Activated CD4-positive, alpha-beta memory T cell treated with anti-CD3 and anti-CD28 coated beads for 36 hours (primary cell): ENCODE measurements at regions not wholly inside any gene's neighbourhood (a gene's known extent, or its start where the extent isn't known, plus 50 kb on each side); places are given as distances from the start of the nearest gene placed in this dataset.
"Not testable (repeated sequence)": the region's sequence is repeated elsewhere in the genome, so short reads cannot be mapped to it uniquely, and the experiment has no call there.

Experiments used
- CTCF ChIA-PET: fragments of 350-600 bp; sonication (Branson Sonifier 250); formaldehyde crosslinking; loops from one replicate; lab custom pipeline; 2021; ENCODE audit warnings: antibody characterized with exemption, inconsistent platforms; lab: Charles Lee
- POLR2A ChIA-PET: fragments of 350-600 bp; sonication (Branson Sonifier 250); formaldehyde crosslinking; loops from one replicate; lab custom pipeline; 2021; ENCODE audit warnings: antibody characterized with exemption; lab: Charles Lee
- DNase-seq: peaks from one replicate; pipeline ENCODE4 v3.0.0-alpha.2; 2020
- H3K27ac Mint-ChIP-seq: one replicate; pipeline ENCODE4 v1.8.0; 2021; ENCODE audit warnings: mixed read lengths
- H3K27me3 Mint-ChIP-seq: one replicate; pipeline ENCODE4 v1.8.0; 2021; ENCODE audit warnings: mixed read lengths
- H3K36me3 Mint-ChIP-seq: one replicate; pipeline ENCODE4 v1.8.0; 2021; ENCODE audit warnings: mixed read lengths
- H3K4me1 Mint-ChIP-seq: one replicate; pipeline ENCODE4 v1.8.0; 2021; ENCODE audit warnings: low read depth, mixed read lengths
- H3K4me3 Mint-ChIP-seq: one replicate; pipeline ENCODE4 v1.8.0; 2021; ENCODE audit warnings: mild to moderate bottlenecking, mixed read lengths
- H3K9me3 Mint-ChIP-seq: one replicate; pipeline ENCODE4 v1.8.0; 2021; ENCODE audit warnings: mixed read lengths
- intact Hi-C: fragments of 100-400 bp; cut with micrococcal nuclease; formaldehyde crosslinking; loops from one replicate; pipeline ENCODE4 v1.15.1; 2023

DNA sequence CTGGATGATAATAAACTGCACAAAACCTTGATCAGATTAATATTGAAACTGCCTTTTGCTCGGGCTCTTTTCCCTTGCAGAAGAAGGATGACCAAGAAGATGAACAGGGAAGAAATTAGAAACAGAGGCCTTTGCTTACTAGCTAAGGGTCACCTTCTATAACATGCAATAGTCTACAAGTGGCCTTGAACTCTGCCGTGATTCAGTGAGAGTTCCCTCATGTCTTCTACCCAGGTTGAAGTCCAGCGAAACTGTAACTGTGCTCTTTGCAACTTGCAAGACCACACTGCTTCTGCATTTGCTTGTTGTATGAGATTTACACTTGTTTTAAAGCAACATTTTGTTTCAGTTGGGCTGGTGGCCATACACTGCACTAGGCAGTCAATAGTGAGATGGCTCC lies 108.4 kb downstream of the IGLL1 start:
- ChIA-PET POLR2A (no interaction called here), CTCF (no interaction called here)
- DNase-seq, result no peak
- no peaks in the 10 kb centered on the region for H3K27me3 Mint-ChIP-seq
- no peak overlapping the region for H3K4me3 Mint-ChIP-seq
- no peaks in the 10 kb centered on the region for H3K4me1 Mint-ChIP-seq
- intact Hi-C loops, result no loop called here
- H3K36me3 Mint-ChIP-seq, result no peaks in the 10 kb centered on the region
- H3K9me3 Mint-ChIP-seq, result no peaks in the 10 kb centered on the region
- H3K27ac Mint-ChIP-seq, result no peak overlapping the region

DNA sequence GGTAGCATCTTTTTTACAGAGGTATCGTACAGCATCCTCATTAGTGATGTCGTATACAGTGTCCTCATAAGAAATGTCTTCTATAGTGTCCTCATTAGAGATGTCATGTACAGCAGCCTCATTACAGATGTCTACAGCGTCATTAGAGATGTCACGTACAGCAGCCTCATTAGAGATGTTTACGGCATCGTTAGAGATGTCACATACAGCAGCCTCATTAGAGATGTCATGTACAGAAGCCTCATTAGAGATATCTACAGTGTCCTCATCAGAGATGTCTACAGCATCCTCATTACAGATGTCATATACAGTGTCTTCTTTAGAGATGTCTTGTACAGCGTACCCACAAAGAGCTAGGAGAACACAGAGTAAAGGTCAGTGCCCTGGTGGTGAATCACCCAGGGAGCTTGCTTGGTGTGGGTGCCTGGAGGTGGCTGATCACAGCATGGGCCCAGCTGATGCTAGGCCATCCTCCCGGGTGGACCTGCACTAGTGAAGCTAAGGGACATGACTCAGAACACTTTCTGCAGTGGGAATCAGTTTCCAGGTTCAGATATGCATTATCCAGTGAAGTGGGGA lies 109.2 kb downstream of the IGLL1 start:
- no peaks in the 10 kb centered on the region for H3K9me3 Mint-ChIP-seq
- H3K36me3 Mint-ChIP-seq, result no peaks in the 10 kb centered on the region
- intact Hi-C loops, result no loop called here
- H3K4me1 Mint-ChIP-seq, result no peaks in the 10 kb centered on the region
- H3K27ac Mint-ChIP-seq, result no peak overlapping the region
- H3K27me3 Mint-ChIP-seq, result no peaks in the 10 kb centered on the region
- ChIA-PET CTCF (no interaction called here), POLR2A (no interaction called here)
- no peak overlapping the region for H3K4me3 Mint-ChIP-seq
- no peak for DNase-seq

DNA sequence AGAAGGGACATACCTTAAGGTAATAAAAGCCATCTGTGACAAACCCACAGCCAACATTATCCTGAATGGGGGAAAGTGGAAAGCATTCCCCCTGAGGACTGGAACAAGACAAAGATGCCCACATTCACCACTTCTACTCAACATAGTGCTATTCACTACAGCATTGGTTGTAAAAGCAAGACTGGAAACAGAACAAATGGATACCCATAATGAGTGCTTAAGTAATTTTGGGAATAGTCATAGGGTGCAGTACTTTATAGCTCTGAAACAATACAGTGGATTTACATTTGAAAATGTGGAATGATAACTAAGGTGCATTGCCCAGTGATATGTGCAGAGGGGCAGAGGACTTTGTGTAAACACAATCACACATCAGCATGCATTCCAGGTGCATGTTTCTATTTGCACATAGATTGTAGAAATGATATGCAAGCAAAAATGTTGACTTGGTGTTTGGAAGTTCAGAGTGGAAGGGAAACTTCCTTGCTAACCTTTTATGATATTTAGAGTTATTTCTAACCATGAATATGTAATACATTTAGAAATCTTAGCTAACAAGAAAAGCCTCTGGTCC lies 112.3 kb downstream of the IGLL1 start:
- ChIA-PET CTCF (no interaction called here), POLR2A (no interaction called here)
- Mint-ChIP-seq H3K27me3 (no peaks in the 10 kb centered on the region), H3K36me3 (no peaks in the 10 kb centered on the region), H3K9me3 (no peaks in the 10 kb centered on the region), H3K4me3 (no peak overlapping the region), H3K27ac (no peak overlapping the region), H3K4me1 (no peaks in the 10 kb centered on the region)
- intact Hi-C loops, result no loop called here
- no peak for DNase-seq

DNA sequence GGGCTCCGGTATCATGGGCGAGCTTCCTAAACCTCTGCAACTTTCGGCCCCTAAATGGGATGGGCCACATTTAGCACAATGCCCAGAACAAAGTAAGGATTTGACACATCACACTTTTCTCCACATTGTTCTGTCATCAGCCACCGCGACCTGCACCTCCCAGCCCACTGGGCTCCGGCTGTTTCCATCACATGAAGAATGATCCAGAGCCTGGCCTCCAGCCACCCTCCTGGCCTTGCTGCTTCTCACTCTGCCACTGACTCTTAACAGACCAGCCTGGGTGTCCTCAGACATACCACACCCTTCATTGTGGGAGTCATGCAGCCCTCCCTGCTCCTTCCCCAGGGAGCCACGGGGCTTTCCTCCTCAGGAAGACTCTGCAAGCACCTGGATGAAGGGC lies 113.7 kb downstream of the IGLL1 start:
- no peak overlapping the region for H3K27ac Mint-ChIP-seq
- no peaks in the 10 kb centered on the region for H3K4me1 Mint-ChIP-seq
- no peaks in the 10 kb centered on the region for H3K9me3 Mint-ChIP-seq
- intact Hi-C loops, result no loop called here
- CTCF ChIA-PET, result no interaction called here
- POLR2A ChIA-PET, result no interaction called here
- no peak overlapping the region for H3K4me3 Mint-ChIP-seq
- no peaks in the 10 kb centered on the region for H3K36me3 Mint-ChIP-seq
- peaks cover 8% of the 10 kb centered on the region for H3K27me3 Mint-ChIP-seq
- DNase-seq, result no peak

DNA sequence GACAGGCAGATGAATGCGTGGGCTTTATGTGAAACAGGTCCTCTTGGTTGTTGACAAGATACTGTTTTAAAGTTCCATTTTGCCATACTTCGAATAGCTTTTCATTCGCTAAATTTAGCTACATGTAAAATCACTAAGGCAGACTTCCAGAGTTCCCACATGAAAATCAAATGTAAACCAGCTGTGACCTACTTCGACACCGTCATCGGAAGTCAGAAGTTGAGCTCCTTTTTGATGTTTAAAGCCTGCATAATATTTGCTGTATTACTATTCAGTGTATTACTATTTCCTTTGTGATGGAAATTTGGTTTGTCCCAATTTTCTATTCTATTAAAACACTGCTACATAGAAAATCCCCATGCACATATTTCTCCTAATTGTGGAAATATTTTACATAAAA lies 115.3 kb downstream of the IGLL1 start:
- DNase-seq, H3K36me3 Mint-ChIP-seq, H3K4me3 Mint-ChIP-seq, H3K9me3 Mint-ChIP-seq, H3K27ac Mint-ChIP-seq, H3K27me3 Mint-ChIP-seq, CTCF ChIA-PET, POLR2A ChIA-PET, intact Hi-C loops, H3K4me1 Mint-ChIP-seq: not testable (repeated sequence)

DNA sequence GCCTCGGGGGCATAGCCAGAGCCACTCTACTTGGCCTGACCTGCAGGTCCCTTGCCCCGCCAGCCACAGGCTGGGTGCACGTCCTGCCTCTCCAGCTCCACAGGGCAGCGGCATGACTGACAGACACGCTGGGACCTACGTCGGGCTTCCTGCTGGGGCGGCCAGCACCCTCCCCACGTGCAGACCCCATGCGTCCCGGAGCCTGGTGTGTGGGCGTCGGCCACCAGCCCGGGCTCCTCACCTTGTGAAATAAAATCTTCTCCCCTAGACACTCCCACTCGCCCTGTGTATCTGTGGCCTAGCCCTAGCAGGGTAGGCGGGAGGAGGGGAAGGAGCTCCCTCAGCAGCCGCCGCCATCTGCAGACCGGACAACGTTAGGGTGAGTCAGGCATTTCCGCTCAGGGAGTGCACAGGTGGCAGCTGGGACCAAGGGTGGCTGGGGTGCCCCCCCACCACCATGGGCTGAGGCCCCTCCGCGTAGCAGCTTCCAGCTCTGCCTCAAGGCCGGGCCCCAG lies 119.5 kb downstream of the IGLL1 start:
- DNase-seq, intact Hi-C loops, H3K4me1 Mint-ChIP-seq, H3K27ac Mint-ChIP-seq, H3K4me3 Mint-ChIP-seq, H3K36me3 Mint-ChIP-seq, POLR2A ChIA-PET, H3K9me3 Mint-ChIP-seq, CTCF ChIA-PET: not testable (repeated sequence)
- H3K27me3 Mint-ChIP-seq, result peaks cover 27% of the 10 kb centered on the region

GRCh38 chr22:23459645-23460516 lies 120.2 kb downstream of the IGLL1 start:
- POLR2A ChIA-PET, H3K9me3 Mint-ChIP-seq, DNase-seq, intact Hi-C loops, H3K36me3 Mint-ChIP-seq, CTCF ChIA-PET, H3K27ac Mint-ChIP-seq, H3K4me3 Mint-ChIP-seq, H3K4me1 Mint-ChIP-seq: not testable (repeated sequence)
- peaks cover 28% of the 10 kb centered on the region for H3K27me3 Mint-ChIP-seq

DNA sequence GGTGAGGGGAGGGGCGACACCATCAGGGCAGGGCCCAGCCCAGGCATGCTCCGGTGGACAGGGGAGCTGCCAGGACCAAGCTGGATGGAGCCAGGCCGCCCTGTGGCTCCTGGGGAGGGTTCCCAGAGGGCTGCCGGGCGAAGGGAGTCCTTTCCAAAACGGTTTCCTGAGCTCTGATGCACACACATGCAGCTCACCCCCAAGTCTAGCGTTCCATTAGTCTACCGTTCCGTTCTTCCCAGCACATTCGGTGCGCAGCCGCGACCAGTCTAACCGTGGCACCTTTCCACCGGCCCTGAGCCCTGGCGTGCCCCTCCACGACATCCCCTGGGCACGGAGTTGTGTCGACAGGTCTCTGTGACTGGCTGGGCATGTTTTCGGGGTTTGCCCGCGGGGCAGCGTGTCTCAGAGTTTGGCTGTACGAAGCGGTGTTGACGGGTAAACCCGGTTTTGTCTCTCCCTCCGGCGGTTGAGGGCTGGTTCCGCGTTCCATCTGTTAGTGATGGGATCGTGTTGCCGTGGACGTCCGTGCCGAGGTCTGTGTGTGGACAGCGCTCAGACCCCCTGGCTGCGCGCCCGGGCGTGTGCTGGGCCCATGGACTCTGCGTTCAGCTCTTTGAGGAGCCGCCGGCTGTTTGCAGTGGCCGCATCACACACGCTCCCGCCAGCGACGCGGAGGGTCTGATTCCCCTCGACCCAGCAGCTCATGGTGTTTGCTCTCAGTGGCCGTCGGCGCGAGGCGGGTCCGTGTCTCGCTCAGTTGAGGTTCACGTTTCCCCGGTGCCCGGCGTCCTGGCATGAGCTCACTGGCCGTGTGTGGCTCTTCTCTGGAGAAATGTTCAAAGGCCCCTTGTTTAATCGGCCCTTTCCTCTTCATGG lies 121.2 kb downstream of the IGLL1 start:
- ChIA-PET CTCF (no interaction called here), POLR2A (no interaction called here)
- peaks cover 5% of the 10 kb centered on the region for H3K4me1 Mint-ChIP-seq
- no peaks in the 10 kb centered on the region for H3K36me3 Mint-ChIP-seq
- no peaks in the 10 kb centered on the region for H3K9me3 Mint-ChIP-seq
- peaks cover 30% of the 10 kb centered on the region for H3K27me3 Mint-ChIP-seq
- intact Hi-C loops, result no loop called here
- H3K27ac Mint-ChIP-seq, result no peak overlapping the region
- DNase-seq, result no peak
- no peak overlapping the region for H3K4me3 Mint-ChIP-seq

DNA sequence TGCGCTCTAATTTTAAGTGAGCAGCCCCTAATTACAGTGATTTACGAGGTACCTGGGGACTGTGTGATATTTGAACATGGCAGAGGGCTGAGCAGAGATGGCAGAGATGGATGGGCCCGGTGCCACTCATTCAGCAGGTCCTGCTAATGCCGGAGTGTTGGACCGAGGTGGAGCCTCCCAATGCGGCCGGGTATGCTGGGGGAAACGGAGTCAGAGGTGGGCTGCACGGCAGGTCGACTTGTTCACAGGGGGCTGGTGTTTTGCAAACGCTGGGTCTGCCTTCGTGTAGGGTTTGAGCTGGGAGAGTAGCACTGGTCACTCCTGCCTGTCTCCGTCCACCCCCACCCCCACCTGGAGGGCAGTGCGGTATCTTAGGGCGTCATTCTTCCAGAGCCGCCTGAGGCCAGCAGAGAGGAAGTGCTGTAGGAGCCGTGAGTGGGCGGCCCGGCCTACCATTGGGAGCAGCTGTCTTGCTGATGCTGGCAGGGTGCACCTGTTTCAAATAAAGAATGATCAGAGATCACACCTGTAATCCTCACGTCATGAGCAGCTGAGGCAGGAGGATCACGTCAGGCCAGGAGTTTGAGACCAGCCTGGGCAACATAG lies 122.6 kb downstream of the IGLL1 start:
- no peak for DNase-seq
- Mint-ChIP-seq H3K9me3 (no peaks in the 10 kb centered on the region), H3K36me3 (no peaks in the 10 kb centered on the region), H3K4me3 (no peak overlapping the region), H3K27me3 (peaks cover 33% of the 10 kb centered on the region), H3K27ac (no peak overlapping the region), H3K4me1 (peaks cover 5% of the 10 kb centered on the region)
- ChIA-PET POLR2A (no interaction called here), CTCF (no interaction called here)
- intact Hi-C loops, result no loop called here

DNA sequence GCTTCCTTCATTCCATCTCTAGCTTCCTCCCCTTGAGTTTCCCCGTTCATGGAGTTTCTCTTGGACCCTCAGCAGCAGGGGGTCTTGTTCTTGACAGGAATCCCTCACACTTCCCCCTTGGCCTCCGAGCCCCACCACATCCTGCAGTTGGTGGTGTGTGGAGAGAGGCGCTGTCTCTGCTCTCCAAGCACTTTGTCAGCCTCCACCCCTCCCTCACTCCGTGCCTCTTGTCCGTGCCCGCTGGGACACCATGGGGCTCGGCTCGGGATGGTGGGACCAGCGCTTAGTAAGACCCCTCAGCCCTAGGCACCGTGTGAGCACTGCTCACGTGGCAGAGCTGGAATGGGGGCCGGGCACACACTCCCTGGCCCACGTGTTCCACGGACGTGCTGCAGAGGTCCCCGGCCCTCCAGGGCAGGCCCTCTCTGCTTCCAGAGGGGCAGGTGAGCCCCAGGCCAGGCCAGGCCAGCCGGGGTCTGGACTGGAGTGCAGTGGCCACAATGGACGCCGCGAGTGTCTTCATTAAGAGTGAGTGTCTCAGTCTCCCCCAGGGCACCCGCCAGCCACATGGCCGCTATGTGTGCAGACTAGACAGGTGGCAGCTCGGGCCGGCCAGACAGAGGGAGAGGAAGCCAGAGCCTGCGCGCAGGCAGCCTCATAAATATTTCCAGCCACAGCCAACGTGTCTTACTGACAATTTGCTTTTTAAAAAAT lies 123.3 kb downstream of the IGLL1 start:
- CTCF ChIA-PET, result not testable (repeated sequence)

GRCh38 chr22:23454345-23454744 lies 125.7 kb downstream of the IGLL1 start:
- H3K4me3 Mint-ChIP-seq, H3K36me3 Mint-ChIP-seq, intact Hi-C loops, POLR2A ChIA-PET, DNase-seq, H3K27ac Mint-ChIP-seq, H3K4me1 Mint-ChIP-seq, H3K9me3 Mint-ChIP-seq, CTCF ChIA-PET: not testable (repeated sequence)
- peaks cover 26% of the 10 kb centered on the region for H3K27me3 Mint-ChIP-seq

More for the DNA sequence above, 123.3 kb downstream of the IGLL1 start:
- H3K36me3 Mint-ChIP-seq, POLR2A ChIA-PET, H3K4me3 Mint-ChIP-seq, intact Hi-C loops, DNase-seq, H3K9me3 Mint-ChIP-seq, H3K27ac Mint-ChIP-seq, H3K4me1 Mint-ChIP-seq: not testable (repeated sequence)
- H3K27me3 Mint-ChIP-seq, result peaks cover 30% of the 10 kb centered on the region
